ENCODE measurements at regions not wholly inside any gene's neighbourhood (a gene's known extent, or its start where the extent isn't known, plus 50 kb on each side); places are given as distances from the start of the nearest gene placed in this dataset.

- Histone ChIP-seq H3K36me3 (no peaks in the 10 kb centered on the region), H3K9me3 (no peaks in the 10 kb centered on the region), H3K27me3 (no peaks in the 10 kb centered on the region), H3K4me3 (no peak overlapping the region), H3K4me1 (no peaks in the 10 kb centered on the region), H3K27ac (no peak overlapping the region)
- TF ChIP-seq POLR2A (IDR thresholded peaks at IDR 0.05) = no peak
- TF ChIP-seq CTCF (IDR thresholded peaks at IDR 0.05 in 4 of 5, conservative IDR thresholded peaks at IDR 0.05 in 1 of 5) = no peak
- ATAC-seq (no peak), DNase-seq (no peak)
- intact Hi-C loops (cut with DNase I; ENCODE audit: low total_unique reads) (no loop called here), in situ Hi-C loops (cut with MboI; ENCODE audit: low sequenced_read_pairs in 4 of 4) (no loop called here)
Observed at GRCh38 chr2:176854878-176855277, 357.7 kb upstream of the HNRNPA3 start.

- Histone ChIP-seq H3K4me3 (no peak overlapping the region), H3K4me1 (no peaks in the 10 kb centered on the region), H3K27me3 (no peaks in the 10 kb centered on the region), H3K27ac (no peak overlapping the region), H3K9me3 (no peaks in the 10 kb centered on the region), H3K36me3 (no peaks in the 10 kb centered on the region)
- intact Hi-C loops (cut with DNase I; ENCODE audit: low total_unique reads) (no loop called here), in situ Hi-C loops (cut with MboI; ENCODE audit: low sequenced_read_pairs in 4 of 4) (no loop called here)
- DNase-seq (no peak), ATAC-seq (no peak)
- TF ChIP-seq POLR2A (IDR thresholded peaks at IDR 0.05) (no peak), CTCF (IDR thresholded peaks at IDR 0.05 in 4 of 5, conservative IDR thresholded peaks at IDR 0.05 in 1 of 5) (no peak)
Observed at GRCh38 chr2:176856683-176857082, 355.9 kb upstream of the HNRNPA3 start.

- TF ChIP-seq POLR2A (IDR thresholded peaks at IDR 0.05) = no peak
- Histone ChIP-seq H3K4me3 (no peak overlapping the region), H3K36me3 (no peaks in the 10 kb centered on the region), H3K4me1 (no peaks in the 10 kb centered on the region), H3K9me3 (no peaks in the 10 kb centered on the region), H3K27me3 (no peaks in the 10 kb centered on the region), H3K27ac (no peak overlapping the region)
- DNase-seq (no peak), ATAC-seq (no peak)
- in situ Hi-C loops (cut with MboI; ENCODE audit: low sequenced_read_pairs in 4 of 4) = no loop called here
- intact Hi-C loops (cut with DNase I; ENCODE audit: low total_unique reads) = no loop called here
Observed at GRCh38 chr2:176865336-176865735, 347.3 kb upstream of the HNRNPA3 start.

GRCh38 chr2:176872406-176872805, 340.2 kb upstream of the HNRNPA3 start:
- TF ChIP-seq POLR2A (IDR thresholded peaks at IDR 0.05) = no peak
- TF ChIP-seq CTCF (IDR thresholded peaks at IDR 0.05 in 4 of 5, conservative IDR thresholded peaks at IDR 0.05 in 1 of 5) = no peak
- H3K9me3 ChIP-seq = no peaks in the 10 kb centered on the region
- intact Hi-C loops (cut with DNase I; ENCODE audit: low total_unique reads) (no loop called here), in situ Hi-C loops (cut with MboI; ENCODE audit: low sequenced_read_pairs in 4 of 4) (no loop called here)
- no peaks in the 10 kb centered on the region for H3K4me1 ChIP-seq
- no peaks in the 10 kb centered on the region for H3K27me3 ChIP-seq
- no peak overlapping the region for H3K4me3 ChIP-seq
- no peaks in the 10 kb centered on the region for H3K36me3 ChIP-seq
- H3K27ac ChIP-seq = no peak overlapping the region
- DNase-seq (no peak), ATAC-seq (no peak)

GRCh38 chr2:176873403-176873802, 339.2 kb upstream of the HNRNPA3 start:
- H3K27me3 ChIP-seq = no peaks in the 10 kb centered on the region
- no peaks in the 10 kb centered on the region for H3K9me3 ChIP-seq
- H3K27ac ChIP-seq = no peak overlapping the region
- DNase-seq (no peak), ATAC-seq (no peak)
- intact Hi-C loops (cut with DNase I; ENCODE audit: low total_unique reads) (no loop called here), in situ Hi-C loops (cut with MboI; ENCODE audit: low sequenced_read_pairs in 4 of 4) (no loop called here)
- no peak overlapping the region for H3K4me3 ChIP-seq
- H3K36me3 ChIP-seq = no peaks in the 10 kb centered on the region
- no peaks in the 10 kb centered on the region for H3K4me1 ChIP-seq
- TF ChIP-seq CTCF (IDR thresholded peaks at IDR 0.05 in 4 of 5, conservative IDR thresholded peaks at IDR 0.05 in 1 of 5) (no peak), POLR2A (IDR thresholded peaks at IDR 0.05) (no peak)
